HT1080 (cell line): ENCODE measurements at regions not wholly inside any gene's neighbourhood (a gene's known extent, or its start where the extent isn't known, plus 50 kb on each side); places are given as distances from the start of the nearest gene placed in this dataset.

ENCODE experiments used
- DNase-seq: peaks from one replicate; pipeline ENCODE4 v3.0.0-alpha.2; 2015; ENCODE audit warnings: low read depth

GRCh38 chr7:55690-56248 lies 136.6 kb upstream of the FAM20C start:
- DNase-seq: no peak

GRCh38 chr7:56291-56913 lies 136.0 kb upstream of the FAM20C start:
- DNase-seq: no peak

DNA sequence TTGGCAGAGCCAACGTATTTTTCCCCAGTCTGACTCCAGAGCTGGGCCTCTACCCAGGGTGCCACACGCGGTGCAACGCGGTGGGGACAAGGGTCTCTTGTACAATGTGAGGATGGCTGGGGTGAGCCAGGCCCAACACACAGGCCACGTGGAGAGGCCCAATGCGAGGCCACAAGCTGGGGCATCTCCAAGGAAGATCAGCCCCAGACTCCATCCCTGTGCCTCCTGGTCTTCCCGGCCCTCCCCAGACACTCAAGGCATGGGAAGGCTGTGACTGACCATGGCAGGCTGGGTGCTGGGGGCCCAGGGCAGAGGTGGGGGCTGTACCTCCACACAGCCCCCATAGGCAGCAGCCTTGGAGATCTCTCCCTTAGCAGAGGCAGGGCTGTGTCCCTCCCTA lies 135.3 kb upstream of the FAM20C start:
- DNase-seq: no peak

GRCh38 chr7:57482-58255 lies 134.7 kb upstream of the FAM20C start:
- no peak for DNase-seq

DNA sequence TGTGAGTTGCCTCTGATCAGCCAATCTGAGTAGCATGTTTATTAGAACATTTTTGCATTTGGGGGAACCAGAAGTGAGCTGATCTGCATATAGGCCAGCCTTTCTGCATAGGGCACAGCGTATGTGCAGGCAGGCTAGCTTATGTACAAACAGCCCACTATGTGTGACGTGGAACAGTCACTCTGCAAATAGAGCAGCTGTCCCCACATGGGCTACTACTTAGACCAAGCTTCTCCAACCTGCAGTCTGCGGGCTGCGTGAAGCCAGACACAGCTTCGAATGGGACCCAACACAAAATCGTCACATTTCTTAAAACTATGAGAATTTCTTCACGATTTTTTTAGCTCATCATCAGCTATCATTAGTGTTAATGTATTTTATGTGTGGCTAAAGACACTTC lies 134.1 kb upstream of the FAM20C start:
- DNase-seq: no peak

DNA sequence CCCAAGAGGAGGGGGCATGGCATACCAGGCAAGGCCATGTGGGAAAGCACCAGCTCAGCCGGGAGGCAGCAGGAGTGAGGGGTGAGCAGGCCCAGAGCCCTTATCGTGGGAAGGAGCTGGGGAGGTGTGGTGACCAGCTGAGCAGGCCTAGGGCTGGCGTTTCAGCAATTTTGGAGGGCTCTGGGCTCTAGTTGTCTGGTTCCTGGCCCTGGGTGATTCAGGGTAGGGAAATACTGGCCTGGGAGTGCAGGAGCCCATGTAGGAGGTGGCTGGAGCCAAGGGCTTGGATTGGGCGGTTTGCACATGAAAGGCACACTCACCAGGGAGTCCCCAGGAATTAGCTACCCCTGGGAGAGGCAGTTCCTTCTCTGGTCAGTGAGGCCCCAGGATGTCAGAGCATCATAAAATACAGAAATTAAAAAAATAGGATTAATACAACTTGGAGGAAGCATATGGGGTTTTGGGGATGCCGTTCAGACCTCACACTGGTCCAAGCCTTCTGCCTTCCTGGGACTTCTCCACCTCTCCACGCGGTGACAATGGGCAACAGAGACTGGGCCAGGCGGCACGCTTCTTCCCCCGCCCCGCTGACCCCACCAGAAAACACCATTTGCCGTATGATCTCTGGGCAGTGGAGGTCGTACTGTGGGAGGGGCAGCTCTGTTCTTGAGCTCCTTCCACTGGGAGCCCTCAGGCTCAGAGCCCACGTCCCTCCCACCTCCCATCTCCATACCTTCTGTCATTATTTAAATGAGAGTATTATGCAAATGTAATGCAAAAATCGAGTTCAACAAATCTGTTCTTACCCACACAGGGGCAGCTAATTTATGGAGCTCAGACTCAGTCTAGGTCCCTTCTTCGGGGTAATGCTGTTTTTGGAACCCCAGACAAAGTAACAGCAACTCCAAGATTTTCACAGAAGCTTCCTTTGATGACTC lies 133.0 kb upstream of the FAM20C start:
- no peak for DNase-seq

- DNase-seq: no peak
Observed at GRCh38 chr7:60017-60675, 132.2 kb upstream of the FAM20C start.

- DNase-seq: no peak
Observed at GRCh38 chr7:60706-61105, 131.7 kb upstream of the FAM20C start.

DNA sequence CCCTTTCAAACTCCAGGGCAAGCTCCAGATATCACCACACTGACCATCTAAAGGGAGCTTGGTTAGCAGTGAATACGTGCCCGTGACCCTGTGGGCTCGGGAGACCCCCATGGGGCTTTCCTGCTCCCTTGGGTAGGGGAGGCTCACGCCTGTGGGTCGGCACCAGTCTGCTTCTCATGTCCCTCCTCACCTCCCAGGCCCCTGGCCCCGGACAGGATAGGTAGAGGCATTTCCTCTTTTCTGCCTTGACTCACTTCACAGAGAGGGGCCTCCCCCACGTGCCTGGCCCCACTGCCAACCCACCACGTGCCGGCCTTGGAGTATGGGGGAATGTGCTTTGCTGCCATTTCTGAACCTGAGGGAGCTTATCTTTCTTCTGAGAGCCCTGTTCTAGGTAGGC lies 131.3 kb upstream of the FAM20C start:
- DNase-seq: no peak

DNA sequence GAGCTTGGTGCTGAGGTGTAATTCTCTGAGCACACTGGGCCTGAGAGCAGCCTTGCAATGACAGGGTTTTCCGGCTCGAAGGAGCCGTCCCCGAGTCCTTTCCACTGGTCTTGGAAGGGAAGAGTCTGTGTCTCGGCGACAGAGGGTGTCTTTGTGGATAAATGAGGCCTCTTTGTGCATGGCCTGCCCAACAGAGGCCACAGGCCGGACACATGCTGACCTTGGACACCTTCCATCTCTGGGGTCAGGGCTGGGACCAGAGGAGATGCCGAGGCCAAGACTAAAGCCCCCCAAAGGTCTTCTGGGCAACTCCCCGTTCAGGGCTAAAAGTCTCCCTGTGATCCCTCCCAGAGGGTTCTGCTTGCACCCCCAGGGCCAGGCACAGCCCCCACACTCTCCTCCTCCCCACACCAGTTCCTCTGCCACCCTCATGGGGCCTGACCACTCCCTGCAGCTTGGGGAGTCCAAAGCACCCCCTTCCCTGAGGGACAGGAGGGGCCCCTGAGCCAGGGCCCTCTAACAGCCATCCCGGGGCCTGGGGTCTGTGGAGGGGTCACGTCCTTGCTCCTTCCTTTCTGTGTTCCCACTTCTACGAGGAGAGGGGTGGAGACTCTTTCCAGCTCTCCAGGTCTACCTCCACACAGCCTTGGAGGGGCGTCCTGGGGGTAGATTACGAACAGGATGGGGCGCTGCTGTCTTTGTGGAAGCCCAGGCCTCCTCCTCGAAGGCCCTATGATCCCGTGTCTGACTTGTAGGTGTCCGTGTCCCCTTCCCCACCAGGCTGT lies 130.6 kb upstream of the FAM20C start:
- DNase-seq: no peak

DNA sequence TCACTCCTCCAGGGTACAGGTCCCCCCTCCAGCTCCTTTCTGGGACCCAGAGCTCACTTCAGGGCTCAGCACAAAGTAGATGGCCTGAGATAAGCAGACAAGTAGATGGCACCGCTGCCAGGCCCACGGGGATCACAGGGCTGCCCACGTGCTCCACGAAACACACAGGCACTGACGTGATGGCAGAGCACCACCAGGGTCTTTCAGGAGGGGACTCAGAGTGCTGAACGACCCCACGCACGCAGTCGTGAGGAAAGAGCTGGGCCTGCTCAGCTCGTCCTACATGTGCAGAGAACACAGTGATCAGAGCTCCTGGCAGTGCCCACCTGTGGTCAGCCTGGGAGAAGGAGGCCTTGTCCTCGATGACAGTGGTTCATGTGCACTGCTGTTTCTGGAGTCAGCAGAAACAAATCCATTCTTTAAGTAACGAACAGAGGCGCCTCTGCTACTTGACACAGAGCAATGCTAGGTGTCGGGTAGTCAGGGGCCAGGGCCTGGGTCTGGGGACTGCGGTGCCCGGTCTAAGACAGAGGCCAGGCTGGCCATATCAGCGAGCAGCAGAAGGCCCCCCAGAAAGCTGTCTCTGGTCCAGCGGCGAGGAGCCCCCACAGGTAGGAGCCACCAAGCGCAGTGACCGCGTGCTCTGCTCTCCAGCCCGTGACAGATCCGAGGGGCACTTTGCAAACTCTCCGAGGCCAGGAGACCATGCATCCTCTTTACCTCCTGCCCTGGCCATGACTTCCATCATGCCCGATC lies 129.8 kb upstream of the FAM20C start:
- no peak for DNase-seq

- DNase-seq: no peak
Observed at GRCh38 chr7:63117-63480, 129.3 kb upstream of the FAM20C start.

DNA sequence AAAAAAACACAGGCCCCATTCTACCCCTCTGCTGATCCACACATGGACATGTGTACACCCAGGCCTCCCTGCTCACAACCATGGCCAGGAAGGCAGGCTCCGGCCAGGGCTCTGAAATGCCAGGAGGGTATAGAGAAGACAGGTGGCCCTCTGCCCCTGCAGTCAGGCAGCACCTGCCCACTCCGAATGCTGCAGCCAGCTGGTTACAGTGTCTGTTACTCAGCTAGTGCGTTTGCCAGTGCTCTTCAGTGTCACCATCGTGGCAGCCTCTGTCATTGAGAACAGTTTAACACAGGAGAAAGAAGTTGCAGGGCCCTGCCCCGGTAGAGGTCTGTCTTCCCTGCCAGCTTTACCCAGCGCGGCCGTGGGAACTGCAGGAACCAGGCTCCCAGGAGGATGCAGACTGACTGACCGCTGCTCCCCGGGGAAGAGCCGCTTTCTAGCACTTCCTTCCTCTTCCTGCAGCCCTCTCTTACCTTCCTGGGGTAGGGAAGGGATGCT lies 128.8 kb upstream of the FAM20C start:
- DNase-seq: no peak

DNA sequence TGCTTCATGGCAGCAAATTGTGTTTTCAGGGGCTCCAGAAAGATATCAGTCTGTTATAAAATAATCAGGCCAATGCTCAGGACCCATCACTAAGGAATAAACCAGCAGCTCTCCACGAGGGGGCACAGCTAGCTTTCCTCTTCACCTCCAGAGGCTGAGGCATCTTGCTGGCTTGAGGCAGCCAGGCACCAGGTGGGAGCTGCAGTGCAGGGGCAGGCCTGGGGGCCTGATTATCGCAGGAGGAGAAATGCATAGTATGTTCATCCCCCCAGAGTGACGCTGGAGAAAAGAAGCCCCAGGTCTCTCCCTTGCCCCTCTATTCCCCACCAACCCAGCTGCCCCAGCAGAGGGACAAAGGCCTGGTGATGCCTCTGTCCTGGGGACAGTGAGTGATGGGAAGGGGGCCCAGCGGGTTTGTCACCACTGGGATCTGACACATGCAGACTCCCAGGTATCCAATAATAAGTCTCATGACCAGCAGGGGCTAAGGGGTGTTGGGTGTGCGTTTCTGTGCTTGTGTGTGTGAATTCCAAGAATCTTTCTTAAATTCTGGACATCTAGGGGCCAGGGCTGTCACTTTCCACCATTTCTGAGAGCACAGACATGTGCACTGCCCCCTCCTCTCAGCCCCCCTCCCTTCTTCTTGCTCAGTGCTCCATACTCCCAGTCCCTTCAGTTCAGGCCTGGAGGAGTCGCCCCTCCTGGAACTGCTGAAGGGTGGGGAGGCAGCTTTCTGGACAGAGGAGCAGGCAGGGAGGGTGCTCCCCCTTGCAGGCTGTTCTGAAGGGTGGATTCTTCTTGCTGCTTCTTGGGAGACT lies 128.1 kb upstream of the FAM20C start:
- DNase-seq: peak; percentile 66

- DNase-seq: no peak
Observed at GRCh38 chr7:64916-65341, 127.4 kb upstream of the FAM20C start.

GRCh38 chr7:65554-65953 lies 126.8 kb upstream of the FAM20C start:
- no peak for DNase-seq

GRCh38 chr7:66296-66695 lies 126.1 kb upstream of the FAM20C start:
- DNase-seq: no peak

- DNase-seq: no peak
Observed at GRCh38 chr7:66741-67140, 125.6 kb upstream of the FAM20C start.
